PC-9 (cell line): ENCODE measurements at regions not wholly inside any gene's neighbourhood (a gene's known extent, or its start where the extent isn't known, plus 50 kb on each side); places are given as distances from the start of the nearest gene placed in this dataset.

Experiments used
- BruUV-seq: library from RNA; stranded (reverse); fragments of 400-500 nt; replicated peaks from 2 replicates; lab custom pipeline; 2021; lab: Mats Ljungman, UMichigan
- CTCF ChIA-PET: fragments of 300-600 bp; sonication (Branson Sonifier 250); formaldehyde crosslinking; loops from one replicate; lab custom pipeline; 2022; ENCODE audit warnings: antibody characterized with exemption; lab: Charles Lee
- POLR2A ChIA-PET: fragments of 300-600 bp; sonication (Branson Sonifier 250); formaldehyde crosslinking; loops from one replicate; lab custom pipeline; 2022; ENCODE audit warnings: antibody characterized with exemption; ENCODE audit not compliant: unreplicated experiment; lab: Charles Lee
- DNase-seq, 2 experiments: peaks; one replicate each; pipeline versions ENCODE4 v3.0.0 to v3.0.0-alpha.2; 2015 to 2022; ENCODE audit warnings: mixed read lengths in 1 of 2
- H2AFZ ChIP-seq: fragments of 200-600 bp; sonication (generic); 2 replicates; pipeline ENCODE4 v1.8.1; 2017; ENCODE audit warnings: antibody characterized with exemption
- H3F3A ChIP-seq: fragments of 200-600 bp; sonication (generic); 2 replicates; pipeline ENCODE4 v1.8.1; 2017; ENCODE audit warnings: antibody characterized with exemption, mild to moderate bottlenecking, low read depth; ENCODE audit not compliant: insufficient read depth
- H3K27ac ChIP-seq: fragments of 200-600 bp; sonication (generic); 2 replicates; pipeline ENCODE4 v1.6.1; 2016; ENCODE audit warnings: mixed run types
- H3K27me3 ChIP-seq: fragments of 200-600 bp; sonication (generic); 2 replicates; pipeline ENCODE4 v1.6.1; 2016; ENCODE audit warnings: low read depth, mixed run types; ENCODE audit not compliant: insufficient read depth
- H3K36me3 ChIP-seq: fragments of 200-600 bp; sonication (generic); 2 replicates; pipeline ENCODE4 v1.6.1; 2016; ENCODE audit warnings: low read depth, mixed run types
- H3K4me1 ChIP-seq: fragments of 200-600 bp; sonication (generic); replicated peaks from 2 replicates; pipeline ENCODE4 v1.6.1; 2016; ENCODE audit warnings: mixed run types; ENCODE audit not compliant: insufficient read depth
- H3K4me2 ChIP-seq: fragments of 200-600 bp; sonication (generic); 2 replicates; pipeline ENCODE4 v1.6.1; 2017; ENCODE audit warnings: mixed run types
- H3K4me3 ChIP-seq: fragments of 200-600 bp; sonication (generic); 2 replicates; pipeline ENCODE4 v1.6.1; 2016; ENCODE audit warnings: mixed run types
- H3K79me2 ChIP-seq: fragments of 200-600 bp; sonication (generic); 2 replicates; pipeline ENCODE4 v1.6.1; 2017; ENCODE audit warnings: low read depth, mixed run types
- H3K9me2 ChIP-seq: fragments of 200-600 bp; sonication (generic); 2 replicates; pipeline ENCODE4 v1.8.1; 2017; ENCODE audit warnings: mild to moderate bottlenecking; ENCODE audit not compliant: insufficient read depth
- H3K9me3 ChIP-seq: fragments of 200-600 bp; sonication (generic); 2 replicates; pipeline ENCODE4 v1.8.1; 2016; ENCODE audit warnings: low read depth; ENCODE audit not compliant: insufficient read depth
- H4K20me1 ChIP-seq: fragments of 200-600 bp; sonication (generic); 2 replicates; pipeline ENCODE4 v1.8.1; 2017; ENCODE audit not compliant: insufficient read depth
- EZH2 ChIP-seq: fragments of 200-600 bp; sonication (generic); IDR thresholded peaks from 2 replicates; pipeline ENCODE4 v1.8.0; 2017; ENCODE audit warnings: antibody characterized with exemption, low read depth
- intact Hi-C: fragments of 100-400 bp; cut with micrococcal nuclease; formaldehyde crosslinking; loops from one replicate; pipeline ENCODE4 v1.10.0; 2022; ENCODE audit not compliant: unreplicated experiment
- TF ChIP-seq, protein P1 (sequence below): fragments of 200-600 bp; sonication (generic); conservative IDR thresholded peaks from 2 replicates; pipeline ENCODE4 v1.6.1; 2017; ENCODE audit warnings: mixed run types, antibody characterized with exemption, mild to moderate bottlenecking, moderate library complexity

GRCh38 chr6:122050242-122050755 is 349.2 kb upstream of the HSF2 start:
- H3K36me3 ChIP-seq, result no peaks in the 10 kb centered on the region
- TF ChIP-seq EZH2, result no peak
- TF ChIP-seq, protein P1, sequence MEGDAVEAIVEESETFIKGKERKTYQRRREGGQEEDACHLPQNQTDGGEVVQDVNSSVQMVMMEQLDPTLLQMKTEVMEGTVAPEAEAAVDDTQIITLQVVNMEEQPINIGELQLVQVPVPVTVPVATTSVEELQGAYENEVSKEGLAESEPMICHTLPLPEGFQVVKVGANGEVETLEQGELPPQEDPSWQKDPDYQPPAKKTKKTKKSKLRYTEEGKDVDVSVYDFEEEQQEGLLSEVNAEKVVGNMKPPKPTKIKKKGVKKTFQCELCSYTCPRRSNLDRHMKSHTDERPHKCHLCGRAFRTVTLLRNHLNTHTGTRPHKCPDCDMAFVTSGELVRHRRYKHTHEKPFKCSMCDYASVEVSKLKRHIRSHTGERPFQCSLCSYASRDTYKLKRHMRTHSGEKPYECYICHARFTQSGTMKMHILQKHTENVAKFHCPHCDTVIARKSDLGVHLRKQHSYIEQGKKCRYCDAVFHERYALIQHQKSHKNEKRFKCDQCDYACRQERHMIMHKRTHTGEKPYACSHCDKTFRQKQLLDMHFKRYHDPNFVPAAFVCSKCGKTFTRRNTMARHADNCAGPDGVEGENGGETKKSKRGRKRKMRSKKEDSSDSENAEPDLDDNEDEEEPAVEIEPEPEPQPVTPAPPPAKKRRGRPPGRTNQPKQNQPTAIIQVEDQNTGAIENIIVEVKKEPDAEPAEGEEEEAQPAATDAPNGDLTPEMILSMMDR, result no peak
- H2AFZ ChIP-seq, result no peak overlapping the region
- no peaks in the 10 kb centered on the region for H3K4me1 ChIP-seq
- H3K4me2 ChIP-seq, result no peak overlapping the region
- H3K9me2 ChIP-seq, result no peaks in the 10 kb centered on the region
- intact Hi-C loops, result no loop called here
- no peaks in the 10 kb centered on the region for H3F3A ChIP-seq
- no peak overlapping the region for H3K27ac ChIP-seq
- H3K79me2 ChIP-seq, result no peaks in the 10 kb centered on the region
- CTCF ChIA-PET, result no interaction called here
- H4K20me1 ChIP-seq, result no peaks in the 10 kb centered on the region
- no TSS peak for BruUV-seq
- POLR2A ChIA-PET, result no interaction called here
- DNase-seq, result no peak
- no peaks in the 10 kb centered on the region for H3K9me3 ChIP-seq
- H3K27me3 ChIP-seq, result no peaks in the 10 kb centered on the region
- H3K4me3 ChIP-seq, result no peak overlapping the region

DNA sequence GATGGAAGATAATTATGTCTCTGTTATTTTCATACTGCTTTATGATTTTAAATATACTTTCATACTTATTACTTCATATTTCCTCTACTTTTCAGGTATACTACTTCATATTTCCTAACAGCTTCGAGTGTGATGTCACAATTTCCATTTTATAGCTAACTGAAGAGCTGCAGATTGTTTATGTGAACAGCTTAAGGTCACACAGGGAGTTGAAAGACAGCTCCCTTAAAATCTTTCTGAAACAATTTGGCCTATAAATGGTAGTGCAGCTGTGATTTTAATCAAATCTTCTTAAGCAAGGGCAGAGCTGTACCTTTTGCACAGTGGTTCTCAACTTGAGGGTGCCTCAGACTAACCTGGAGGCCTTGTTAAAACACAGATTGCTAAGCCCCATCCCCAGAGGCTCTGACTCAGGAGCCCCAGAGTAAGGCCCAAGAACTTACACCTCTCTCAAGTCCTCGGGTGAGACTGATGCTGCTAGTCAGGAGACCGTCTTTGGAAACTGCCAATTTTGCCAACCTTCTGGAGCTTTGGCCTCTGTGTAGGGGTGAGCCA is 347.0 kb upstream of the HSF2 start:
- intact Hi-C loops, result no loop called here
- no peak overlapping the region for H3K4me2 ChIP-seq
- H3K9me3 ChIP-seq, result no peaks in the 10 kb centered on the region
- no peak overlapping the region for H3K27ac ChIP-seq
- no peaks in the 10 kb centered on the region for H3K27me3 ChIP-seq
- no peaks in the 10 kb centered on the region for H3K36me3 ChIP-seq
- ChIA-PET POLR2A (no interaction called here), CTCF (no interaction called here)
- no peak overlapping the region for H3K4me3 ChIP-seq
- BruUV-seq, result no TSS peak
- no peaks in the 10 kb centered on the region for H3K79me2 ChIP-seq
- no peaks in the 10 kb centered on the region for H3K4me1 ChIP-seq
- H4K20me1 ChIP-seq, result no peaks in the 10 kb centered on the region
- H3K9me2 ChIP-seq, result no peaks in the 10 kb centered on the region
- H3F3A ChIP-seq, result no peaks in the 10 kb centered on the region
- H2AFZ ChIP-seq, result peak overlapping the region; percentile 8; the same call in 1 of the 2 replicates
- TF ChIP-seq EZH2, result no peak
- TF ChIP-seq, protein P1, result no peak
- no peak for DNase-seq

GRCh38 chr6:122059918-122060317 is 339.5 kb upstream of the HSF2 start:
- H2AFZ ChIP-seq, result peak overlapping the region; percentile 9; the same call in 1 of the 2 replicates
- no TSS peak for BruUV-seq
- H3K4me1 ChIP-seq, result no peaks in the 10 kb centered on the region
- H3K9me2 ChIP-seq, result no peaks in the 10 kb centered on the region
- H4K20me1 ChIP-seq, result no peaks in the 10 kb centered on the region
- TF ChIP-seq, protein P1, result no peak
- TF ChIP-seq EZH2, result no peak
- DNase-seq, result no peak
- H3K36me3 ChIP-seq, result no peaks in the 10 kb centered on the region
- H3K4me2 ChIP-seq, result no peak overlapping the region
- intact Hi-C loops, result no loop called here
- H3K9me3 ChIP-seq, result no peaks in the 10 kb centered on the region
- ChIA-PET POLR2A (no interaction called here), CTCF (no interaction called here)
- no peak overlapping the region for H3K4me3 ChIP-seq
- no peak overlapping the region for H3K27ac ChIP-seq
- H3K79me2 ChIP-seq, result no peaks in the 10 kb centered on the region
- no peaks in the 10 kb centered on the region for H3K27me3 ChIP-seq
- H3F3A ChIP-seq, result no peaks in the 10 kb centered on the region
